ENCODE measurements at regions not wholly inside any gene's neighbourhood (a gene's known extent, or its start where the extent isn't known, plus 50 kb on each side); places are given as distances from the start of the nearest gene placed in this dataset.

- TF ChIP-seq CTCF (conservative IDR thresholded peaks at IDR 0.05; ENCODE audit: low read depth, low read length) (no peak), EZH2 (IDR thresholded peaks at IDR 0.05; ENCODE audit: borderline replicate concordance, low read depth, low read length, poor library complexity, severe bottlenecking) (no peak)
These were observed 92.0 kb upstream of the SLC6A11 start for GRCh38 chr3:10723991-10724390.

Data from A673 (cell line).